ENCODE measurements at regions not wholly inside any gene's neighbourhood (a gene's known extent, or its start where the extent isn't known, plus 50 kb on each side); places are given as distances from the start of the nearest gene placed in this dataset.

- TF ChIP-seq CTCF (conservative IDR thresholded peaks at IDR 0.05 in 1 of 2, IDR thresholded peaks at IDR 0.05 in 1 of 2; ENCODE audit: extremely low read depth in 1 of 2, insufficient read depth in 1 of 2, low read depth in 1 of 2, low read length in 2 of 2) (no peak), EZH2 (IDR thresholded peaks at IDR 0.05; ENCODE audit: borderline replicate concordance, low read length) (no peak)
These were observed 444.2 kb downstream of the IDS start for GRCh38 chrX:149060921-149061320.

All from mammary epithelial cell (primary cell).